ENCODE measurements at regions not wholly inside any gene's neighbourhood (a gene's known extent, or its start where the extent isn't known, plus 50 kb on each side); places are given as distances from the start of the nearest gene placed in this dataset.

- TF ChIP-seq CTCF (IDR thresholded peaks at IDR 0.05) (no peak), POLR2AphosphoS5 (IDR thresholded peaks at IDR 0.05; ENCODE audit: low read depth, low read length) (no peak), TCF7L2 (IDR thresholded peaks at IDR 0.05; ENCODE audit: low read depth, low read length) (no peak), SIN3A (IDR thresholded peaks at IDR 0.05; ENCODE audit: borderline replicate concordance, insufficient read depth, low read depth, low read length) (no peak)
- TF ChIP-seq, protein P1, sequence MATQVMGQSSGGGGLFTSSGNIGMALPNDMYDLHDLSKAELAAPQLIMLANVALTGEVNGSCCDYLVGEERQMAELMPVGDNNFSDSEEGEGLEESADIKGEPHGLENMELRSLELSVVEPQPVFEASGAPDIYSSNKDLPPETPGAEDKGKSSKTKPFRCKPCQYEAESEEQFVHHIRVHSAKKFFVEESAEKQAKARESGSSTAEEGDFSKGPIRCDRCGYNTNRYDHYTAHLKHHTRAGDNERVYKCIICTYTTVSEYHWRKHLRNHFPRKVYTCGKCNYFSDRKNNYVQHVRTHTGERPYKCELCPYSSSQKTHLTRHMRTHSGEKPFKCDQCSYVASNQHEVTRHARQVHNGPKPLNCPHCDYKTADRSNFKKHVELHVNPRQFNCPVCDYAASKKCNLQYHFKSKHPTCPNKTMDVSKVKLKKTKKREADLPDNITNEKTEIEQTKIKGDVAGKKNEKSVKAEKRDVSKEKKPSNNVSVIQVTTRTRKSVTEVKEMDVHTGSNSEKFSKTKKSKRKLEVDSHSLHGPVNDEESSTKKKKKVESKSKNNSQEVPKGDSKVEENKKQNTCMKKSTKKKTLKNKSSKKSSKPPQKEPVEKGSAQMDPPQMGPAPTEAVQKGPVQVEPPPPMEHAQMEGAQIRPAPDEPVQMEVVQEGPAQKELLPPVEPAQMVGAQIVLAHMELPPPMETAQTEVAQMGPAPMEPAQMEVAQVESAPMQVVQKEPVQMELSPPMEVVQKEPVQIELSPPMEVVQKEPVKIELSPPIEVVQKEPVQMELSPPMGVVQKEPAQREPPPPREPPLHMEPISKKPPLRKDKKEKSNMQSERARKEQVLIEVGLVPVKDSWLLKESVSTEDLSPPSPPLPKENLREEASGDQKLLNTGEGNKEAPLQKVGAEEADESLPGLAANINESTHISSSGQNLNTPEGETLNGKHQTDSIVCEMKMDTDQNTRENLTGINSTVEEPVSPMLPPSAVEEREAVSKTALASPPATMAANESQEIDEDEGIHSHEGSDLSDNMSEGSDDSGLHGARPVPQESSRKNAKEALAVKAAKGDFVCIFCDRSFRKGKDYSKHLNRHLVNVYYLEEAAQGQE (IDR thresholded peaks at IDR 0.05; ENCODE audit: insufficient read depth in 1 of 2, low read depth in 2 of 2, low read length in 1 of 2): no peak
These were observed 63.7 kb upstream of the PLXNA4 start for GRCh38 chr7:132639983-132640382.

All from Panc1 (cell line).